ENCODE measurements at regions not wholly inside any gene's neighbourhood (a gene's known extent, or its start where the extent isn't known, plus 50 kb on each side); places are given as distances from the start of the nearest gene placed in this dataset.

DNA sequence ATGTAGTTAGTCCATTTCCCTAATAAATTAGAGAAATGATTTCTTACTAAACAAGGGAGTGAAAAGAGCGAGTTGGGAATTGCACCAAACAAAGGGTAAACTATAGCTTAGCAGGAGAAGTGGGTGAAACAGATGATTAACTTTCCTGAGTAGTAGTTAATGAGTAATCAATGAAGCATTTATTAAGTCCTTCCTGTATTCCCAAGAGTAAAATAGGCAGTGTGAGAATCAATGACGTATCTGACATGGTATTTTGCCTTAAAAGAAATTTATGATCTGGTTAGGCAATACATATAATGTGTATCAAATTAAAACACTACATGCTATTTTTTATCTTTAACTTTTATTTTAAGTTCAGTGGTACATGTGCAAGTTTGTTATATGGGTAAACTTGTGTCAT is 142.8 kb downstream of the KLF5 start:
- no peak for TF ChIP-seq CTCF (IDR thresholded peaks at IDR 0.05)

DNA sequence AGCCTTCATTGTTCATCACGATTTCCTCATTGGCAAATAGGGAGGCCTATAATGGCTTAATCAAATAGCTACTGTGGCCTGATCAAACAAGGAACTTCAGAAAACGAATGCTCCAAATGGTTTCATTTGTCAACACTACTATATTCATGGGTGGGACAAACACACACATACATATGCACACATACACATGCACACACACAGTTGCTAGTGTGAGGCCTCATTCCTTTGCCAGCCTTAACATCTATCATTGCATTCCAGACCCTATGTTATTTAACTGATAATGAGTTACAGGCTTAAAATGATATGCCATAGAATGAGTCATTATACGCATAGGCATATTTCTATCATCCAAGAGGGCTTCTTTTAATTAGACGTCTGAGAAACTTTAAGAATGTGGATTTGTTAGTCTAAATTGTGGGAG is 140.2 kb downstream of the KLF5 start:
- TF ChIP-seq CTCF (IDR thresholded peaks at IDR 0.05), result no peak

- no peak for TF ChIP-seq CTCF (IDR thresholded peaks at IDR 0.05)
Observed at GRCh38 chr13:73195091-73195490, 136.3 kb downstream of the KLF5 start.

DNA sequence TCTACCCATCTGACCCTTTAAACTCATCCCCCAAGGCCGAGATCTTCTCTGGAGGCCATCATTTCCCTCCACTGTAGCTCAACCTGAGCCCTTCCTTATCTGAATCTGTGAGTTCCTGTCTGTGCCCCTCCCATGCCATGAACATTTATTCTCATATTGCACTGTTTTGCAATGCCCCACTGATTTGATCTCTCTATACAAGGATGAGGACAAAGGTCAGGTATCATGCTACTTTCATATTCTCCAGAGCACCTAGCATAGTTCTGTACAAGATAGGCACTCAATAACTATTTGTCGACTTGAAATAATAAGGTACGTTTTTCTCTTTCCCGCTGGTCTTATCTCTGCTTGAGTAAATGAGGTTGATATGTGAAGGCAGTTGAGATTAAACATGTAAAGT is 135.5 kb downstream of the KLF5 start:
- TF ChIP-seq CTCF (IDR thresholded peaks at IDR 0.05), result no peak

DNA sequence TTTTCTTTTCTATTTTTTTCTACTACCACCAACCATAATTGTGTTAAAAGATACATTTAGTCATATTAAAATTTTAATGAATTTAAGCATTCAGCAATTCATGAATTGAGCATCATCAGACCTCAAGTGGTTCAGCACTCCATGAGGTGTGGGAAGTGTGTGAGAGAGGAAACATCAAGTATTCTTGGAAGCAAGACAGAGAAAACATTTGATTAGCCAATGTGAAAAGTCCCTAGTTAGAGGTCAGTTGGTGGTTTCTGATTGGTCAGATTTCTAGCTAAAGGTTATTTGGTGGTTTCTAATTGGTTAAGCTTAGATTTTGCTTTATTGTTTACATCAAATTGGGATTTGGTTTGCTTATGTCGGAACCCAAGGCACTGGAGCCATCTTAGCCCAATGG is 134.7 kb downstream of the KLF5 start:
- TF ChIP-seq CTCF (IDR thresholded peaks at IDR 0.05), result no peak

- no peak for TF ChIP-seq CTCF (IDR thresholded peaks at IDR 0.05)
Observed at GRCh38 chr13:73190477-73190876, 131.7 kb downstream of the KLF5 start.

GRCh38 chr13:73189776-73190175 is 131.0 kb downstream of the KLF5 start:
- TF ChIP-seq CTCF (IDR thresholded peaks at IDR 0.05), result no peak

DNA sequence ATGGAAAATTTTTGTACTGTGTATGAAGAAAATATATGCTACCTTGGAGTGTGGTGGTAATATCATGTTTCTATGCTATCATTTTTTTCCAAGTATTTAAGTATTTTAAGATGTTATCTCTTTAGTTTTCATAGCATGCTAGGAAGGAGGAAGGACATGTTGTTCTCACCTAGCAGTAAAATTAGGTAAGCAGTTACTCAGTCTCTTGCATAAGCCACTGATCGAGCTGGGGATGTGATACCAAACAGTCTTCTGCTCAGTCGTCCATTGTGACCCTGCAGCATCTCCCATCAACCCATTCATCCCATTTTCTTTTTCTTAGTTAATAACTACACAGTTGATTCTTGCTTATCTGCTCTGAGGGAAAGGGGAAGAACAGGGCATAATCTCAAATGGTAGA is 130.6 kb downstream of the KLF5 start:
- TF ChIP-seq CTCF (IDR thresholded peaks at IDR 0.05), result no peak

Measured in LNCAP (cell line).